ENCODE measurements at regions not wholly inside any gene's neighbourhood (a gene's known extent, or its start where the extent isn't known, plus 50 kb on each side); places are given as distances from the start of the nearest gene placed in this dataset.

GRCh38 chr1:101291562-101292380 lies 55.0 kb downstream of the S1PR1 start (continued):
- TF ChIP-seq THAP9 (CRISPR knock-in tag; IDR thresholded peaks at IDR 0.05; ENCODE audit: borderline replicate concordance) (no peak), GABPB1 (CRISPR knock-in tag; IDR thresholded peaks at IDR 0.05) (peak; percentile 47; the same call in 1 of the 2 replicates), CREB1 (IDR thresholded peaks at IDR 0.05) (no peak), CREB1 (CRISPR knock-in tag; IDR thresholded peaks at IDR 0.05) (no peak), TCF7 (IDR thresholded peaks at IDR 0.05; ENCODE audit: low read depth) (no peak), NR2F2 (IDR thresholded peaks at IDR 0.05; ENCODE audit: borderline replicate concordance, low read depth) (no peak), ZNF878 (CRISPR knock-in tag; IDR thresholded peaks at IDR 0.05) (no peak), FOXK2 (IDR thresholded peaks at IDR 0.05) (no peak), ZEB1 (IDR thresholded peaks at IDR 0.05; ENCODE audit: insufficient replicate concordance, low read depth) (no peak), ZNF674 (CRISPR knock-in tag; IDR thresholded peaks at IDR 0.05; ENCODE audit: low read depth) (no peak), SP140L (CRISPR knock-in tag; IDR thresholded peaks at IDR 0.05; ENCODE audit: borderline replicate concordance) (no peak), EEA1 (CRISPR knock-in tag; IDR thresholded peaks at IDR 0.05; ENCODE audit: borderline replicate concordance) (no peak), RARG (CRISPR knock-in tag; IDR thresholded peaks at IDR 0.05; ENCODE audit: low read depth) (no peak), ETV6 (CRISPR knock-in tag; conservative IDR thresholded peaks at IDR 0.05) (no peak), NFKB2 (CRISPR knock-in tag; IDR thresholded peaks at IDR 0.05; ENCODE audit: borderline replicate concordance) (no peak), ZNF362 (CRISPR knock-in tag; IDR thresholded peaks at IDR 0.05; ENCODE audit: borderline replicate concordance) (no peak), ZNF3 (CRISPR knock-in tag; IDR thresholded peaks at IDR 0.05) (no peak), ZNF792 (CRISPR knock-in tag; IDR thresholded peaks at IDR 0.05) (no peak), ZNF101 (CRISPR knock-in tag; IDR thresholded peaks at IDR 0.05; ENCODE audit: borderline replicate concordance, low read depth) (no peak)
- TF ChIP-seq, protein P1, sequence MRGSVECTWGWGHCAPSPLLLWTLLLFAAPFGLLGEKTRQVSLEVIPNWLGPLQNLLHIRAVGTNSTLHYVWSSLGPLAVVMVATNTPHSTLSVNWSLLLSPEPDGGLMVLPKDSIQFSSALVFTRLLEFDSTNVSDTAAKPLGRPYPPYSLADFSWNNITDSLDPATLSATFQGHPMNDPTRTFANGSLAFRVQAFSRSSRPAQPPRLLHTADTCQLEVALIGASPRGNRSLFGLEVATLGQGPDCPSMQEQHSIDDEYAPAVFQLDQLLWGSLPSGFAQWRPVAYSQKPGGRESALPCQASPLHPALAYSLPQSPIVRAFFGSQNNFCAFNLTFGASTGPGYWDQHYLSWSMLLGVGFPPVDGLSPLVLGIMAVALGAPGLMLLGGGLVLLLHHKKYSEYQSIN (CRISPR knock-in tag; IDR thresholded peaks at IDR 0.05; ENCODE audit: borderline replicate concordance), result no peak
- TF ChIP-seq, protein P2, sequence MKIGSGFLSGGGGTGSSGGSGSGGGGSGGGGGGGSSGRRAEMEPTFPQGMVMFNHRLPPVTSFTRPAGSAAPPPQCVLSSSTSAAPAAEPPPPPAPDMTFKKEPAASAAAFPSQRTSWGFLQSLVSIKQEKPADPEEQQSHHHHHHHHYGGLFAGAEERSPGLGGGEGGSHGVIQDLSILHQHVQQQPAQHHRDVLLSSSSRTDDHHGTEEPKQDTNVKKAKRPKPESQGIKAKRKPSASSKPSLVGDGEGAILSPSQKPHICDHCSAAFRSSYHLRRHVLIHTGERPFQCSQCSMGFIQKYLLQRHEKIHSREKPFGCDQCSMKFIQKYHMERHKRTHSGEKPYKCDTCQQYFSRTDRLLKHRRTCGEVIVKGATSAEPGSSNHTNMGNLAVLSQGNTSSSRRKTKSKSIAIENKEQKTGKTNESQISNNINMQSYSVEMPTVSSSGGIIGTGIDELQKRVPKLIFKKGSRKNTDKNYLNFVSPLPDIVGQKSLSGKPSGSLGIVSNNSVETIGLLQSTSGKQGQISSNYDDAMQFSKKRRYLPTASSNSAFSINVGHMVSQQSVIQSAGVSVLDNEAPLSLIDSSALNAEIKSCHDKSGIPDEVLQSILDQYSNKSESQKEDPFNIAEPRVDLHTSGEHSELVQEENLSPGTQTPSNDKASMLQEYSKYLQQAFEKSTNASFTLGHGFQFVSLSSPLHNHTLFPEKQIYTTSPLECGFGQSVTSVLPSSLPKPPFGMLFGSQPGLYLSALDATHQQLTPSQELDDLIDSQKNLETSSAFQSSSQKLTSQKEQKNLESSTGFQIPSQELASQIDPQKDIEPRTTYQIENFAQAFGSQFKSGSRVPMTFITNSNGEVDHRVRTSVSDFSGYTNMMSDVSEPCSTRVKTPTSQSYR (CRISPR knock-in tag; IDR thresholded peaks at IDR 0.05; ENCODE audit: borderline replicate concordance), result no peak

Measured in HepG2 (cell line).